H1 (cell line): ENCODE measurements at regions not wholly inside any gene's neighbourhood (a gene's known extent, or its start where the extent isn't known, plus 50 kb on each side); places are given as distances from the start of the nearest gene placed in this dataset.
A peak's percentile ranks its signal among the peaks of the same experiment; 100 is the strongest.

ENCODE experiments used
- CBX5 ChIP-seq: fragments of 300-800, 300-1000 bp; sonication (generic); IDR thresholded peaks from 2 replicates; pipeline ENCODE4 v1.7.1; 2016; ENCODE audit warnings: antibody characterized with exemption, low read length, low read depth
- CHD1 ChIP-seq: IDR thresholded peaks from 2 replicates; pipeline ENCODE4 v1.6.1; 2012; ENCODE audit warnings: low read depth, low read length, improper control_type of control experiment
- CHD2 ChIP-seq: IDR thresholded peaks from 2 replicates; pipeline ENCODE4 v1.6.1; 2012; ENCODE audit warnings: low read length, improper control_type of control experiment
- CTBP2 ChIP-seq: IDR thresholded peaks from 2 replicates; pipeline ENCODE4 v1.7.0; 2011; ENCODE audit warnings: borderline replicate concordance, mild to moderate bottlenecking, moderate library complexity, mixed read lengths, low read length; ENCODE audit not compliant: insufficient read depth, insufficient read length
- EGR1 ChIP-seq: IDR thresholded peaks from 2 replicates; pipeline ENCODE4 v1.6.1; 2011; ENCODE audit warnings: low read depth, low read length, borderline replicate concordance
- FOSL1 ChIP-seq: IDR thresholded peaks from 2 replicates; pipeline ENCODE4 v1.6.1; 2011; ENCODE audit warnings: mild to moderate bottlenecking, low read depth, low read length, moderate library complexity; ENCODE audit not compliant: insufficient read depth
- JUND ChIP-seq: IDR thresholded peaks from 2 replicates; pipeline ENCODE4 v1.6.1; 2011; ENCODE audit warnings: mild to moderate bottlenecking, improper control_type of control experiment, low read length
- KDM4A ChIP-seq: IDR thresholded peaks from one replicate; pipeline ENCODE4 v1.7.1; 2012; ENCODE audit warnings: low read depth, mild to moderate bottlenecking, moderate library complexity, low read length, inconsistent platforms; ENCODE audit not compliant: severe bottlenecking
- KDM5A ChIP-seq: fragments of 200-600 bp; IDR thresholded peaks from 2 replicates; pipeline ENCODE4 v1.7.1; 2012; ENCODE audit warnings: mild to moderate bottlenecking, low read length, inconsistent platforms, mixed read lengths
- POLR2A ChIP-seq, 2 experiments: IDR thresholded peaks; 1 replicate in 1 of 2; 2 replicates in 1 of 2; pipeline ENCODE4 v1.6.1; 2011; ENCODE audit warnings: low read depth in 2 of 2, low read length in 2 of 2, mild to moderate bottlenecking in 2 of 2; ENCODE audit errors: control extremely low read depth in 1 of 2
- POLR2AphosphoS5 ChIP-seq: IDR thresholded peaks from 2 replicates; pipeline ENCODE4 v1.6.1; 2011; ENCODE audit warnings: low read depth, low read length
- POU5F1 ChIP-seq: IDR thresholded peaks from 2 replicates; pipeline ENCODE4 v1.6.1; 2011; ENCODE audit warnings: low read depth, mild to moderate bottlenecking, low read length, moderate library complexity
- RAD21 ChIP-seq, 2 experiments: IDR thresholded peaks in 1 of 2; conservative IDR thresholded peaks in 1 of 2; 2 replicates each; pipeline ENCODE4 v1.6.1; 2011; ENCODE audit warnings: low read depth in 2 of 2, low read length in 2 of 2, improper control_type of control experiment in 1 of 2, inconsistent platforms in 1 of 2, mild to moderate bottlenecking in 1 of 2, moderate library complexity in 1 of 2
- RBBP5 ChIP-seq: IDR thresholded peaks from 2 replicates; pipeline ENCODE4 v1.7.1; 2012; ENCODE audit warnings: low read depth, mild to moderate bottlenecking, inconsistent platforms, low read length, moderate library complexity, borderline replicate concordance
- SAP30 ChIP-seq: fragments of 300-600 bp; sonication (generic); IDR thresholded peaks from 2 replicates; pipeline ENCODE4 v1.7.1; 2012; ENCODE audit warnings: low read length, moderate library complexity, mild to moderate bottlenecking, inconsistent platforms; ENCODE audit not compliant: insufficient read depth, insufficient replicate concordance
- SRF ChIP-seq: IDR thresholded peaks from 2 replicates; pipeline ENCODE4 v1.6.1; 2011; ENCODE audit warnings: mild to moderate bottlenecking, low read depth, low read length, moderate library complexity
- YY1 ChIP-seq: IDR thresholded peaks from 2 replicates; pipeline ENCODE4 v1.6.1; 2011; ENCODE audit warnings: low read depth, mild to moderate bottlenecking, low read length
- ZNF274 ChIP-seq: IDR thresholded peaks from 2 replicates; pipeline ENCODE4 v1.7.0; 2012; ENCODE audit warnings: low read length, borderline replicate concordance; ENCODE audit errors: extremely low read depth
- TF ChIP-seq, protein P1 (sequence below): IDR thresholded peaks from 2 replicates; pipeline ENCODE4 v1.6.1; 2012; ENCODE audit warnings: low read length, inconsistent platforms

DNA sequence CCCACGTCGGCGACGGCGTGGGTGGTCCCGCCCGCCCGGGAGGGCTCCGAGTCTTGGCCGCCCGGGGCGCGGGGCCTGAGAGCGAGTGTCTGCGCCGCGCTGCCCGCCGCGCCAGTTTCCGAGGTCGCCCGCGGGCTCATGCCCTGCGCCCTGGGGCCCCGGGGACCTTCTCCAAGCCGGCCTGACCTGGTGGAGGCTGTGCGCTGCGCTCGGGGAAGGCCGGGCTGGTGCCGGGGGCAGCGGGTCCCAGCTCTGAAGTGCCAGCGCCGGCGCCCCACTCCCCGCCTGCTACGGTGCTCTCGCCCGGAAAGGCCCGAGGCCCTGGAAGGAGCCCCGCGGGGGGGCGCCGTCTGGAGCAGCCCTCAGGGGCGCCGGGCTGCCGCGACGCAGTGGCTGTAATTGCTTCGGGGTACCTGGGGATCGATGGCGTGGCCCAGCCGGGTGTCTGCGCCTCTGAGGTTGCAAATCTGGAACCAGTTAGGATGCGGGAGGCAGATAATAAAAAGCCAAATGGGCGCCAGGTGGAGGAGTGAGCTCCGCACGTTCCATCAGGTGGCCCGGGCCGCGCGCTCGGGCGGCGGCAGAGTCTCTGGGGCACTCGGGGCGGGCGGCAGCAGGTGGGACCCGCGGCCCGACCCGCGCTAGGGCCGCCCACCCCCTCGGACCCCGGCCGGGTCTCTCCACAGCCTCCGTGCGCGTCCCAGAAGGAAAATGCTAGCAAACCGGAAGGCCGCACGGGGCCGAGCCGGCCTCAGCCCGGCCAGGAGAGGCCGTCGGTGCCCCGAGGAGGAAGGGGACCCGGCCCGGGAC is 102.3 kb upstream of the DIO3 start (continued):
- TF ChIP-seq CBX5 = no peak
- no peak for TF ChIP-seq KDM5A
- no peak for TF ChIP-seq ZNF274
- 0 out of 4 replicates have a peak, but pooled peaks of 1 of the 2 experiments have one; percentile 6 for TF ChIP-seq RAD21 (IDR thresholded peaks at IDR 0.05 in 1 of 2, conservative IDR thresholded peaks at IDR 0.05 in 1 of 2; ENCODE audit: low read depth in 2 of 2, low read length in 2 of 2)
- TF ChIP-seq POLR2AphosphoS5 = no peak
- TF ChIP-seq EGR1 = no peak
- TF ChIP-seq SAP30 = no peak
- TF ChIP-seq POLR2A (IDR thresholded peaks at IDR 0.05; ENCODE audit: control extremely low read depth in 1 of 2, low read depth in 2 of 2, low read length in 2 of 2) = no peak
- TF ChIP-seq RBBP5 = no peak
- TF ChIP-seq CTBP2 = peak; percentile 32
- no peak for TF ChIP-seq CHD1
- peak; percentile 78 for TF ChIP-seq KDM4A
- no peak for TF ChIP-seq SRF
- TF ChIP-seq, protein P1, sequence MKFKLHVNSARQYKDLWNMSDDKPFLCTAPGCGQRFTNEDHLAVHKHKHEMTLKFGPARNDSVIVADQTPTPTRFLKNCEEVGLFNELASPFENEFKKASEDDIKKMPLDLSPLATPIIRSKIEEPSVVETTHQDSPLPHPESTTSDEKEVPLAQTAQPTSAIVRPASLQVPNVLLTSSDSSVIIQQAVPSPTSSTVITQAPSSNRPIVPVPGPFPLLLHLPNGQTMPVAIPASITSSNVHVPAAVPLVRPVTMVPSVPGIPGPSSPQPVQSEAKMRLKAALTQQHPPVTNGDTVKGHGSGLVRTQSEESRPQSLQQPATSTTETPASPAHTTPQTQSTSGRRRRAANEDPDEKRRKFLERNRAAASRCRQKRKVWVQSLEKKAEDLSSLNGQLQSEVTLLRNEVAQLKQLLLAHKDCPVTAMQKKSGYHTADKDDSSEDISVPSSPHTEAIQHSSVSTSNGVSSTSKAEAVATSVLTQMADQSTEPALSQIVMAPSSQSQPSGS = no peak
- no peak for TF ChIP-seq POU5F1
- no peak for TF ChIP-seq FOSL1
- TF ChIP-seq JUND = no peak
- TF ChIP-seq YY1 = no peak
- TF ChIP-seq CHD2 = no peak
